22Rv1 (cell line): ENCODE measurements at regions not wholly inside any gene's neighbourhood (a gene's known extent, or its start where the extent isn't known, plus 50 kb on each side); places are given as distances from the start of the nearest gene placed in this dataset.

Experiments used
- H3K27ac ChIP-seq: fragments of 450-650 bp; 2 replicates; pipeline ENCODE4 v1.5.1; 2017
- CTCF ChIP-seq: fragments of 450-650 bp; IDR thresholded peaks from 2 replicates; pipeline ENCODE4 v1.5.1; 2017; ENCODE audit warnings: mild to moderate bottlenecking
- ZFX ChIP-seq: fragments of 450-650 bp; IDR thresholded peaks from 2 replicates; pipeline ENCODE4 v1.6.1; 2017; ENCODE audit warnings: antibody characterized with exemption, borderline replicate concordance

DNA sequence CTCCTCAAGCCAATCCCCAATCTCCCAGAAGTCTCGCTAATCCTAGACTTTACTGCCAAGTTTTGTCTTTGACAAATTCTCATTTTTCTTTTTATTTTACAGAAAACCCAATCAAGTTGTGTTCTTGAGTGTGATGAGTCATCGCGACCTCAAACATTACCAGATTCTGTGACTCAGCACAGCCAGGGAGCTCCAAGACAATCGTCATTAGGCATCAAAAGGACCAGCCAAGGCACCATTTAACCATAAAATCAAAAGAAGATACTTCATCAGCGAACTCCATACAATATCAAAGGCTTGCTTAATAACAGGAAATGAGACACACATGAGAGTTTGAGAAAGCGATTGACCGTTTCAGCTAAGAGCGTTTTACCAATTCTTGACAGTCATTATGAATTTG, 146.2 kb upstream of the AGAP1 start:
- TF ChIP-seq CTCF: no peak
- no peak for TF ChIP-seq ZFX
- no peak overlapping the region for H3K27ac ChIP-seq

DNA sequence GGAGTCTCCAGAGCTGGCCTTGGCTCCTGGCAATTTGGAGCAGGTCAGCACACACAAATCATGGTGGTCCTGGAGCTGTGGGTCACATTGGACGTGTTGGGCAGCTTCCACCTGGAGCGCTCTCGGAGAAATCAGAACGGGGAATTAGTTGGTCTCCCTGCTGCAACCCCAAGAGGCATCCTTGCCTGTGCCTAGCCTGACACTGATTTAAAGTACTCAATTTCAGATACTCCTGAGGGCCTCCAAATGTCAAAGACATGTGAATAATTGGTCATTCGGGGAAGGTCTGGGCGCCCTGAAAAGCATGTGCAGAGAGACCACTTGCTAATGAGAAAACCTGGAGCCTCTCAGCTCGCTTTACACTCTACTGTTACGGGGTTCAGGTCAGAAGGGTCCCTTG, 145.5 kb upstream of the AGAP1 start:
- no peak overlapping the region for H3K27ac ChIP-seq
- TF ChIP-seq ZFX (no peak), CTCF (no peak)

- no peak overlapping the region for H3K27ac ChIP-seq
- TF ChIP-seq ZFX: no peak
- TF ChIP-seq CTCF: no peak
Observed at GRCh38 chr2:235350234-235350633, 143.6 kb upstream of the AGAP1 start.

DNA sequence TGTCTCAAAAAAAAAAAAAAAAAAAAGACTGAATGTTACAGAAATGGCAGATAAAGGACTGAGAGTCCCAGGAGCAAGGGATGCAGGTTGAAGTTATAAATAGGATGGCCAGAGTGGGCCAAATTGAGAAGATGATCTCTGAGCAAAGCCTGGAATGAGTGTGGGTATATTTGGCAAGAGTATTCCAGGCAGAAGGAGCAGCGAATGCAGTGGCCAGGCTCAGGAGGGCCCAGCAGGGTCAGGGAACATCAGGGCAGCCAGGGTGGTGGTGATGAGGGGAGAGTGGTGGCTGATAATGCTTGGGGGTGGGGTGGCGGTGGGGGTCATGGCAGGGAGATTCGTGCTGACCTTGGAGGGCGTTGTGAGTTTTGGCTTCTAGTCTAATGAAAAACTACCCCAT, 141.3 kb upstream of the AGAP1 start:
- H3K27ac ChIP-seq: no peak overlapping the region
- TF ChIP-seq CTCF (no peak), ZFX (no peak)

GRCh38 chr2:235357881-235358280, 136.0 kb upstream of the AGAP1 start:
- H3K27ac ChIP-seq: no peak overlapping the region
- TF ChIP-seq ZFX (no peak), CTCF (no peak)

- H3K27ac ChIP-seq: no peak overlapping the region
- no peak for TF ChIP-seq ZFX
- TF ChIP-seq CTCF: no peak
Observed at GRCh38 chr2:235358981-235359471, 134.8 kb upstream of the AGAP1 start.

- no peak for TF ChIP-seq ZFX
- TF ChIP-seq CTCF: no peak
- H3K27ac ChIP-seq: no peak overlapping the region
Observed at GRCh38 chr2:235360446-235360845, 133.4 kb upstream of the AGAP1 start.
